ELR (cell line): ENCODE measurements at regions not wholly inside any gene's neighbourhood (a gene's known extent, or its start where the extent isn't known, plus 50 kb on each side); places are given as distances from the start of the nearest gene placed in this dataset.
A peak's percentile ranks its signal among the peaks of the same experiment; 100 is the strongest.

Source experiments
- DNase-seq: peaks from one replicate; pipeline ENCODE4 v3.0.0-alpha.2; 2015; ENCODE audit warnings: low read depth

GRCh38 chr5:174837919-174838902, 113.8 kb downstream of the MSX2 start:
- no peak for DNase-seq

GRCh38 chr5:174834081-174834480, 109.7 kb downstream of the MSX2 start:
- DNase-seq = no peak

GRCh38 chr5:174832811-174833210, 108.4 kb downstream of the MSX2 start:
- DNase-seq = no peak

- DNase-seq = no peak
These were observed 107.6 kb downstream of the MSX2 start for GRCh38 chr5:174832025-174832424.

GRCh38 chr5:174831031-174831660, 106.8 kb downstream of the MSX2 start:
- no peak for DNase-seq

- DNase-seq = no peak
These were observed 105.1 kb downstream of the MSX2 start for GRCh38 chr5:174829511-174829864.

GRCh38 chr5:174828804-174829510, 104.6 kb downstream of the MSX2 start:
- DNase-seq = no peak

GRCh38 chr5:174827558-174827957, 103.2 kb downstream of the MSX2 start:
- DNase-seq = no peak

- DNase-seq = no peak
These were observed 101.2 kb downstream of the MSX2 start for GRCh38 chr5:174825587-174825986.

GRCh38 chr5:174818430-174818829, 94.0 kb downstream of the MSX2 start:
- DNase-seq = no peak

- no peak for DNase-seq
These were observed 93.2 kb downstream of the MSX2 start for GRCh38 chr5:174817610-174818009.

- peak; percentile 13 for DNase-seq
These were observed 92.5 kb downstream of the MSX2 start for GRCh38 chr5:174816858-174817257.

- DNase-seq = no peak
These were observed 87.1 kb downstream of the MSX2 start for GRCh38 chr5:174811438-174811837.

- DNase-seq = no peak
These were observed 86.4 kb downstream of the MSX2 start for GRCh38 chr5:174810796-174811195.

GRCh38 chr5:174807471-174807870, 83.1 kb downstream of the MSX2 start:
- no peak for DNase-seq

- DNase-seq = no peak
These were observed 82.3 kb downstream of the MSX2 start for GRCh38 chr5:174806729-174807128.

- no peak for DNase-seq
These were observed 77.4 kb downstream of the MSX2 start for GRCh38 chr5:174801798-174802197.

GRCh38 chr5:174800435-174800834, 76.1 kb downstream of the MSX2 start:
- DNase-seq = no peak

- DNase-seq = no peak
These were observed 74.7 kb downstream of the MSX2 start for GRCh38 chr5:174799121-174799520.

GRCh38 chr5:174798551-174798951, 74.2 kb downstream of the MSX2 start:
- DNase-seq = no peak

GRCh38 chr5:174796711-174797192, 72.4 kb downstream of the MSX2 start:
- no peak for DNase-seq

- DNase-seq = no peak
These were observed 70.7 kb downstream of the MSX2 start for GRCh38 chr5:174794931-174795672.
